ENCODE measurements at regions not wholly inside any gene's neighbourhood (a gene's known extent, or its start where the extent isn't known, plus 50 kb on each side); places are given as distances from the start of the nearest gene placed in this dataset.

- H4K8ac ChIP-seq (ENCODE audit: extremely low read depth, insufficient read depth, low read length), result no peak overlapping the region
- H3K14ac ChIP-seq (ENCODE audit: insufficient read length), result no peak overlapping the region
- no peak overlapping the region for H3K4me2 ChIP-seq (ENCODE audit: insufficient read depth in 1 of 2, low read depth in 2 of 2, low read length in 2 of 2)
- no peak overlapping the region for H3K23ac ChIP-seq (ENCODE audit: insufficient read length)
- H2BK12ac ChIP-seq (ENCODE audit: low read depth, low read length), result no peak overlapping the region
- no peak overlapping the region for H3K27ac ChIP-seq (ENCODE audit: low read depth, low read length)
- ChIA-PET CTCF (ENCODE audit: partially characterized antibody) (interaction anchor here (0.6 to 0.9 kb wide), 2 partner anchors 546 to 1440 kb away, joined by 3 read pairs; no protein-coding TSS in a partner anchor), POLR2A (ENCODE audit: partially characterized antibody) (no interaction called here)
- H2BK20ac ChIP-seq (ENCODE audit: low read length), result no peak overlapping the region
- H3K9ac ChIP-seq (replicated peaks in 1 of 4; ENCODE audit: extremely low read depth in 1 of 4, low read depth in 3 of 4, low read length in 3 of 4), result no peak overlapping the region
- DNase-seq (ENCODE audit: low read depth in 1 of 2, low spot score in 2 of 2), result no peak
- no peak overlapping the region for H2AK5ac ChIP-seq (ENCODE audit: low read depth, low read length)
- no peaks in the 10 kb centered on the region for H3K27me3 ChIP-seq (replicated peaks in 1 of 4; ENCODE audit: control insufficient read depth in 3 of 4, extremely low read depth in 1 of 4, insufficient read depth in 3 of 4, low read length in 3 of 4)
- no peak for FAIRE-seq
- no peaks in the 10 kb centered on the region for H3K4me1 ChIP-seq (replicated peaks in 1 of 4; ENCODE audit: control insufficient read depth in 3 of 4, insufficient read depth in 4 of 4, low read length in 3 of 4)
- no peak overlapping the region for H2BK5ac ChIP-seq (ENCODE audit: low read depth, low read length)
- no peaks in the 10 kb centered on the region for H3K79me1 ChIP-seq (ENCODE audit: low read depth, low read length)
- H2BK15ac ChIP-seq (ENCODE audit: low read length), result no peak overlapping the region
- no peak overlapping the region for H2AFZ ChIP-seq (ENCODE audit: low read length)
- no peaks in the 10 kb centered on the region for H3K23me2 ChIP-seq (ENCODE audit: low read depth, low read length)
- no peak overlapping the region for H4K91ac ChIP-seq (replicated peaks; ENCODE audit: insufficient read length, low read length)
- H4K20me1 ChIP-seq (replicated peaks in 1 of 2; ENCODE audit: control insufficient read depth in 1 of 2, insufficient read depth in 2 of 2, low read length in 2 of 2), result no peaks in the 10 kb centered on the region
- H3K4me3 ChIP-seq (ENCODE audit: extremely low read depth in 1 of 4, insufficient read depth in 2 of 4, low read depth in 3 of 4, low read length in 4 of 4), result no peak overlapping the region
- no peak overlapping the region for H3K56ac ChIP-seq (replicated peaks; ENCODE audit: insufficient read length, low read depth, low read length)
- no peak overlapping the region for H3K4ac ChIP-seq (replicated peaks; ENCODE audit: insufficient read length, low read depth, low read length)
- no peak overlapping the region for H4K5ac ChIP-seq (ENCODE audit: insufficient read length, low read depth, low read length)
- H3K36me3 ChIP-seq (ENCODE audit: control insufficient read depth in 2 of 4, insufficient read depth in 4 of 4, low read length in 3 of 4), result no peaks in the 10 kb centered on the region
- no peaks in the 10 kb centered on the region for H3K79me2 ChIP-seq (ENCODE audit: control insufficient read depth in 1 of 2, insufficient read depth in 2 of 2, low read length in 2 of 2)
- H3K9me3 ChIP-seq (ENCODE audit: insufficient read depth in 2 of 2, low read depth in 1 of 2, low read length in 1 of 2), result no peaks in the 10 kb centered on the region
- TF ChIP-seq ZNF274 (IDR thresholded peaks at IDR 0.05; ENCODE audit: borderline replicate concordance, extremely low read depth, low read length), result no peak
- no peak for TF ChIP-seq EGR1 (IDR thresholded peaks at IDR 0.05; ENCODE audit: borderline replicate concordance, low read depth, low read length)
- no peak for TF ChIP-seq RFX5 (IDR thresholded peaks at IDR 0.05; ENCODE audit: borderline replicate concordance, low read depth, low read length)
- TF ChIP-seq RXRA (IDR thresholded peaks at IDR 0.05; ENCODE audit: insufficient read depth, low read depth, low read length), result no peak
- TF ChIP-seq CEBPB (IDR thresholded peaks at IDR 0.05; ENCODE audit: low read depth, low read length), result no peak
- TF ChIP-seq YY1 (IDR thresholded peaks at IDR 0.05; ENCODE audit: low read depth, low read length), result no peak
- no peak for TF ChIP-seq RBBP5 (IDR thresholded peaks at IDR 0.05; ENCODE audit: borderline replicate concordance, low read depth, low read length)
- no peak for TF ChIP-seq NRF1 (IDR thresholded peaks at IDR 0.05; ENCODE audit: low read depth, low read length)
- TF ChIP-seq NANOG (IDR thresholded peaks at IDR 0.05; ENCODE audit: insufficient read depth, low read depth, low read length, poor library complexity, severe bottlenecking), result no peak
- TF ChIP-seq SP1 (IDR thresholded peaks at IDR 0.05; ENCODE audit: low read depth, low read length), result no peak
- no peak for TF ChIP-seq FOSL1 (IDR thresholded peaks at IDR 0.05; ENCODE audit: insufficient read depth, low read depth, low read length)
- TF ChIP-seq TAF1 (IDR thresholded peaks at IDR 0.05; ENCODE audit: low read depth, low read length), result no peak
- TF ChIP-seq CHD2 (IDR thresholded peaks at IDR 0.05; ENCODE audit: low read length), result no peak
- no peak for TF ChIP-seq USF2 (IDR thresholded peaks at IDR 0.05; ENCODE audit: low read length)
- TF ChIP-seq KDM5A (IDR thresholded peaks at IDR 0.05; ENCODE audit: low read length), result no peak
- no peak overlapping the region for H2BK120ac ChIP-seq (replicated peaks; ENCODE audit: low read depth, low read length)
- H3K18ac ChIP-seq (ENCODE audit: extremely low read depth, low read length), result no peak overlapping the region
These were observed 2068.9 kb downstream of the PCDH7 start for GRCh38 chr4:32789026-32789608.
